ENCODE measurements at regions not wholly inside any gene's neighbourhood (a gene's known extent, or its start where the extent isn't known, plus 50 kb on each side); places are given as distances from the start of the nearest gene placed in this dataset.

DNA sequence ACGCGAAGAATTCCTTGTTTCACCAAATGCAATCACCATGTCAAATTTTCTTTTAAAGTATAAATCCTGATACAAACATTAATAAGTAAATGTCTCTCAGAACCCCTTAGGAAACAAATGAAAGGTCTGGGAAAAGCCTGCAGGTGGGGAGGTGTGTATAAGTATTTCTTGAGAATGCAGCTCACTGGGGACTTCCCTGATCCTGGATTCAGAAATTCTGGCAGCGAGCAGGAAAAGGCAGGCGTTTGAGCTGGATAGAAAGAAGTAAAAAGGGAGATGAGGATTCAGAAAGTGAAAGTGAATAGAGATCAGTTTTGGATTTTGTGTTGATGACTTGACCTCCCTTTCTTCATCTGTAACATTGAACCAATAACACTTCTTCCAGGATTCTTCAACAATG lies 68.3 kb upstream of the CTSC start:
- DNase-seq (ENCODE audit: low spot score) (no peak), ATAC-seq (no peak)

- DNase-seq (ENCODE audit: low spot score), result no peak
- no peak for ATAC-seq
Measured at GRCh38 chr11:88404932-88405710, 67.6 kb upstream of the CTSC start.

- ATAC-seq, result no peak
- no peak for DNase-seq (ENCODE audit: low spot score)
Measured at GRCh38 chr11:88404391-88404790, 66.9 kb upstream of the CTSC start.

GRCh38 chr11:88402784-88403183 lies 65.2 kb upstream of the CTSC start:
- ATAC-seq (no peak), DNase-seq (ENCODE audit: low spot score) (no peak)

- no peak for DNase-seq (ENCODE audit: low spot score)
- ATAC-seq, result no peak
Measured at GRCh38 chr11:88402192-88402715, 64.7 kb upstream of the CTSC start.

- no peak for ATAC-seq
- DNase-seq (ENCODE audit: low spot score), result no peak
Measured at GRCh38 chr11:88398791-88399570, 61.4 kb upstream of the CTSC start.

- DNase-seq (ENCODE audit: low spot score) (no peak), ATAC-seq (no peak)
Measured at GRCh38 chr11:88398372-88398771, 60.8 kb upstream of the CTSC start.

DNA sequence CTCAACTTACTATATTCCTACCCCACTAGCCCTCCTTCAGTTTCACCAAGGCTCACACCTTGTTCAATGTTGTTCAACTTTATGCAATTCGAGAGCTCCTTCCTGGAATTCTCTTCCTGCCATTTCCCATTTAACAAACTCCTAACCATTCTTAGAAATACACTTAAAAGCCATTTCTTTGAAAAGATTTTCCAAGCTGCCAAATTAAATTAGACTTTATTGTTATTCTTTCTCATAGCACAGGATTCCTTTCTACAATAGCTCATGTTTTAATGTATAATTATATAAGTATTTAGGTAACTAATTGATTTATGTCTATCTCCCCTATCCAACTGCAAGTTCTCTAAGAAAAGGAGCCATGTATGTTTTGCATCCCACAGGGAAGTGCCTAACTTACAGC lies 52.7 kb upstream of the CTSC start:
- ATAC-seq, result no peak

GRCh38 chr11:88387957-88388356 lies 50.4 kb upstream of the CTSC start:
- no peak for ATAC-seq
- no peak for DNase-seq (ENCODE audit: low spot score)

More for the DNA sequence above, 52.7 kb upstream of the CTSC start:
- no peak for DNase-seq (ENCODE audit: low spot score)
